GM19035 (cell line): ENCODE measurements at regions not wholly inside any gene's neighbourhood (a gene's known extent, or its start where the extent isn't known, plus 50 kb on each side); places are given as distances from the start of the nearest gene placed in this dataset.
"Not testable (repeated sequence)": the region's sequence is repeated elsewhere in the genome, so short reads cannot be mapped to it uniquely, and the experiment has no call there.

ENCODE experiments used
- ATAC-seq: cut with Tn5 transposase; IDR thresholded peaks from one replicate; pipeline ENCODE4 v1.9.1; 2021; ENCODE audit not compliant: unreplicated experiment

DNA sequence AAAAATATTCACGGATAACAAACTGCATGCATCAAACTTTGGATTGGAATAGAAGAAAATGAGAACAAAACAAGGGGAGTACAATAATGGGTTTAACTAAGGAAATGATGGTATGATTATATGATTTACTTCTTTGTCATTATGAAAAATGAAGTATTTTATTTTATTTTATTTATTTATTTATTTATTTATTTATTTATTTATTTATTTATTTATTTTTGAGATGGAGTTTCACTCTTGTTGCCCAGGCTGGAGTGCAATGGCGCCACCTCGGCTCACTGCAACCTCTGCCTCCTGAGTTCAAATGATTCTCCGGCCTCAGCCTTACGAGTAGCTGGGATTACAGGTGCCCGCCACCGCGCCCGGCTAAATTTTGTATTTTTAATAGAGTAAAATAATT, 234.1 kb upstream of the SEMA3C start:
- ATAC-seq: not testable (repeated sequence)

DNA sequence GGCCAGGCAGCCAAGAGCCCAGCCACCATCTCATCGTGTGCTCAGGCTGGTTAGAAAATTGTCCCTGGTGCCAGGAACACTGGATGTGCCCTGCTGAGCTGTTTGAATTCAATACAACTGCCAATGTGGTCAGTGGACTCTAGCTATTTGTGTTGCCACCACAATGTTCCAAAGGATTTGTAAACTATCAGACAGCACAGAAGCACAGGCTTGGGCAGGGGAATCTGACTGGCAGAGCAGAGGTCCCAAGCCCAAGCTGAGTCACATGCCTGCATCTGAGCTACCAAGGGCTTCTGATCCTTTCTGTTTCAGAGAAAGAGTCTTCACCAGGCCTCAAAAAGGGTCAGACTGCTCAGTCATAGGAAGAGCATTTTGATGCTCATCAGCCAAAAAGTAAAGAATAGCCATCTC, 232.1 kb upstream of the SEMA3C start:
- no peak for ATAC-seq

DNA sequence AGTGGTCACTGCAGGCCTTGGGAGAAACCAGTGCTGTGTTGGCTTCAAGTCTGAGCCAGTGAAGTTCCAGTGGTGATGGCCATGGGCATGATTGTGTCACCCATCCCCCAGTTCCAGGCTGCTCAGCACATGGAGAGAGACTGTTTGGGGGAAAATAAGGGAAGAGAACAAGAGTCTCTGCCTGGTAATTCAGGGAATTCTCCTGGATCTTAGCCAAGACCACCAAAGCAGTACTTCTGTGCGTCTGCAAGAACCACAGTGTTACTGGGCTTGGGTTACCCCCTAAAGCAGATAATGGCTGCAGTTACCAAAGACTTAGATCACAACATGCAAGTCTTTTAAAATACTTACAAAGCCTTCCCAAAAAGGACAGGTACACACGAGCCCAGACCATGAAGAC, 225.0 kb upstream of the SEMA3C start:
- no peak for ATAC-seq

- not testable (repeated sequence) for ATAC-seq
Measured at GRCh38 chr7:81141257-81142205, 222.7 kb upstream of the SEMA3C start.

DNA sequence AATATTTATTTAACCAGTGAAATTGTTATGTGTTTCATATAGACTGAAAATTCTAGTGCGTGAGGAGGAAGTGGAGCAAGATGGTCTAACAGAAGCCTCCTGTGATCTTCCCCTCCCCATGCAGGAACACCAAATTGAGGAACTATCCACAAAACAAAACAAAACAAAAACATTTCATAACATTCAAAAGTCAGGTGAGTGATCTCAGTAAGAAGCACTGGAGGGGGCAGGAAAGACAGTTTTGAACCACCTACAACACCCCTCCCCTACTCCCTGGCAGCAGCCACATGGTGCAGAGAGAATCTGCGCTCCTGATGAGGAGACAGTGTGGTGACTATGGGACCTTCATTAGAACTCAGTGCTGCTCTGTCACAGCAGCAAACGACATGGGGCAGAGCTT, 221.9 kb upstream of the SEMA3C start:
- ATAC-seq: no peak

- no peak for ATAC-seq
Measured at GRCh38 chr7:81140252-81140651, 221.4 kb upstream of the SEMA3C start.

- ATAC-seq: no peak
Measured at GRCh38 chr7:81138870-81139269, 220.0 kb upstream of the SEMA3C start.

GRCh38 chr7:81135324-81135723, 216.5 kb upstream of the SEMA3C start:
- ATAC-seq: no peak

DNA sequence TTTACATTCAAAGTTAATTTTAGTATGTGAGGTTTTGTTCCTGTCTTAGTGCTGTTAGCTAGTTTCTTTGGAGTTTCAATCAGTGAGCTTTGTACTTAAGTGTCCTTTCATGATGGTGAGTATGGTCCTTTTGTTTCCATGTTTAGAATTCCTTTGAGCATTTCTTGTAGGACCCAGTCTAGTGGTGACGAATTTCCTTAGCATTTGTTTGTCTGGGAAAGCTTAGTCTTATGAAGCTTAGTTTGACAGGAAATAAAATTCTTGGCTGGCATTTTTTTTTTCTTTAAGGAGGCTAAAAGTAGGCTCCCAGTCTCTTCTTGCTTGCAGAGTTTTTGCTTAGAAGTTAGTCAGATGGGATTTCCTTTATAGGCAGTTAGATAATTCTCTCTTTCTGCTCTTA, 209.2 kb upstream of the SEMA3C start:
- ATAC-seq: no peak

DNA sequence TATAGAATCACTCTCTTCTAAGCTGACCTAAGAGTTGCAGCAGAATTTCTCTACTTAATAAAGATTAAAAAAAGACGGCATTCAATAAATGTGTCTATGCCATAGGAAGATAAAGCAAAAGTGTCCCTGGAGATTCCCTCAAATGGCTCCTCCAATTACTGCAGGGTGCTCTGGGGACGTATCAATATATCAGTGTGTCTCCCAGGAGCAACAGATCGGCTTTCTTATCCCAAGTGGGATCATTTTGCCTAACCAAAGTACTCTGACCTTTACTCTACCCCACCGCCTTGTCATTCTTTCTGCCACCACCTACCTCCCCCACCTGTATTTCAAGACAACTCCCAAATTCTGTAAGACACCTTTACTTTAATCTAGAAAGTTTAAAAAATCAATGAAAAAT, 202.0 kb upstream of the SEMA3C start:
- no peak for ATAC-seq

GRCh38 chr7:81120111-81120510, 201.3 kb upstream of the SEMA3C start:
- ATAC-seq: no peak

GRCh38 chr7:81114633-81115032, 195.8 kb upstream of the SEMA3C start:
- no peak for ATAC-seq

DNA sequence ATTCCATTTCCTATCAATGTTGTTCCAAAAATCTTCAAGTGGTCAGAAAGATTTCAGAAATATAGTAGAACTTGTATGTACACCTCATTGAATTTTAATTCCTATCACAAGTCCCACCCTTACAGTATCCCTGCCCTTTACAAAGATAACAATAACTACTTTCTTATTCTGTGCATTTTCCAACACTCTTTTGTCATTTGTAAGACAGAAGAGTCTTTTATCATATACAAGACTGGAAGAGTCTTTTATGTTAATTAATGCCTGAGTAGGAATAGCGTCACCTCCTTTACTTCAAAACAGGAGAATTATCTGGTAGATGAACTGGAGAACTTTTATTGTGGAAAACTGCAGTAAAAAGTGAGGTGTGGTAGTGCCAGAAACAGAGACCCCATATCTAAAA, 193.9 kb upstream of the SEMA3C start:
- no peak for ATAC-seq

DNA sequence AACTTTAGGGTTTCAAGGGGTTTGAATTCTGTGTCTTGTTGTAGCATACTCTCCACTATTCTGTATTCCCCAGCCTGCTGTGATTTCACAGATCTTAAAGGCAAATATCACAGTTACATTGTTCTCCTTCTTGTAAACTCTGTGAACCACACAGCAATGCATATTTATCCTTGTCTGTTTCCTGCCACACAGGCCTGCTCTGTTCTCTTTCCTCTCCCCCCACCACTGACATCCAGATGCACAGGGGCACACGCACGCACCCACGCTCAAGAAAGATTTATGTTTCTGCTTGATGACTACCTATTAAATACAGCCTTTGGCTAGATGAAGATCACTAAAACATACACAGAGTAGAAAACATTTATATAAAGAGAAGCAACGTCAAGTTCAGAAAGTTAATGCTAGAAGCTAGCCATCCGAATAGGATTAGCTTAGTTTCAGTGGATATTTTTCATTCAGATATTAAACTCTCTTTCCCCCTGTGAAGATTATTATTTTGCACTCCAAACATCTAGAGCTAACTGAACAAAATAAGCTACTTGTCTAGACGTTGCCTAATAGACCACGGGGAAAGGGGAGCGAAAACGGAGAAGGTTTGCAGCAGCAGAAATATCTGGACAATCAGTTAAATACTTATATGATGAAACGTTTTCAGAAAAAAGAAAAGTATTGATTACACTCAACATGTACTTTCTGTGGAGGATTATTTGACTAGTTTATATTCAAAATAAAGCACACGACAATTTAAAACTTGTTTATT, 193.1 kb upstream of the SEMA3C start:
- ATAC-seq: no peak

DNA sequence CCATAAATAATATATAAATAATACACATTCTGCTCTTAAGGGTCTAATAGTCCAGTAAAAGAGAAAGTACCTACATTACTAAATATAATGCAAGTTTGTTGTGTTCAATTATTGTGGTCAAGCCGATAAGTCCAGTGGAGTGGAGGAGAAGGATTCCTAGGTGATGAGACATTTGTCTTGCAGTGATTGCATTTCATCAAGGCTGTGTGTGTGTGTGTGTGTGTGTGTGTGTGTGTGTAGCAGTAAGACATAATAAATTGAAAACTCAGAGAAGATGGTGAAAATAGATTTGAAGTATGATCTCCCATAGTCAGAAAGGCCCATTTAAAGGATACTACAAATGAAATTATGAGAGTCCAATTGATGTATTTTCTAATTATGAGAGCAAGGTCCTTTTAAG, 192.5 kb upstream of the SEMA3C start:
- no peak for ATAC-seq

DNA sequence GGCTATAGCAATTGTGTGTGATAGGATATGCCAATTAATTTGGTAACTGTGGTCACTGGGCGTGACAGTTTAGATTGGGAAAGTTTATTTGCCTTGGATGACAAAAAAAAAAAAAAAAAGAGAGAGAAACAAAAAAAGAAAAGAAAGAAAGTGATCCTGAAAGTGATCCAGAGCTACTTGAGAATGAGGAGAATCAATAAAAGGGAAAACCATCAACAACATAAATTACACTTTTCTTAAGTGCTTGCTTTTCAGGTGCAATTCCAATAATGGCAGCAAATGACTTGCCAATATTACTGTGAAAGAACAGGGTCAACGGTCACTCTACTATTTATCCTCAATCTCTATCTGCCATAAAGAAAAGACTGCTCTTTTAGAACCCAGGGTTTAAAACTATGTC, 191.8 kb upstream of the SEMA3C start:
- no peak for ATAC-seq

GRCh38 chr7:81098213-81098612, 179.4 kb upstream of the SEMA3C start:
- ATAC-seq: no peak

- ATAC-seq: no peak
Measured at GRCh38 chr7:81094952-81095351, 176.1 kb upstream of the SEMA3C start.

- no peak for ATAC-seq
Measured at GRCh38 chr7:81081616-81082015, 162.8 kb upstream of the SEMA3C start.

DNA sequence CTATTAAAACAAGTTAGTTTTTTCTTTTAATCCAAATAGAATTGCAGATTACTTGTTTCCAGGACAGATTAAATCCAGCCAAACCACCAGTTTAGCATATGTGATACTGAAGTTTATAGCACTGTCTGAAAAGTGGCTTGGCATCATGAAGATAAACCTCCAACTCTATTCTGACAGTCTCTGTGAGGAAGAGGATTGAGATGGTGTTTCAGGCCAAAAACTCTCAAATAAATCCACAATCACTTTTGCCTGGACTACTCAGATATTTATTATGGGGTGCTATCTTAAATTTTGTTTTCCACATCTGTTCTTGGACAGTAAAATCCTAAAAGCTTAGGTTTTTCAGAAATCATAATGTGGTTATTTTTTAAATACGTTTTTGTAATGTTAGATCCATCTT, 161.7 kb upstream of the SEMA3C start:
- no peak for ATAC-seq

DNA sequence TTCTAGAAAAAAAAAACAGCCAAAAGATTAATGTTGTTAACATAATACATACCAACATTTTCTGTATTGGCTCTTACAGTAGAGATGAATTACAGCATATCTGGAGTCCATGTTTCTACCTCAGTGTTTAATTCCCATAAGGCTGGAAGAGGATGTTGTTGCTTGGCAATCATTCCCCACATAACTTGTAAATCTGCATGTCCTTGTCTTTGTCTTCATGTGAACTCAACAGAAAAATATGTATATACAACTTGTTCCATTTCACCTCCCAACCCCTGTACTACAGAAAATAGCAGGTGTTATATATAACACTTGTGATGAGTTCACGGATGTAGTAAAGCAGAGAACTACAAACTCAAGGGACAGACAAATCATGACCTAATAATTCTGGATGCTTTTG, 160.9 kb upstream of the SEMA3C start:
- ATAC-seq: no peak

- ATAC-seq: no peak
Measured at GRCh38 chr7:81075150-81075549, 156.3 kb upstream of the SEMA3C start.
